Endodermal cell (in vitro differentiated cells): ENCODE measurements at regions not wholly inside any gene's neighbourhood (a gene's known extent, or its start where the extent isn't known, plus 50 kb on each side); places are given as distances from the start of the nearest gene placed in this dataset.
"Not testable (repeated sequence)": the region's sequence is repeated elsewhere in the genome, so short reads cannot be mapped to it uniquely, and the experiment has no call there.

ENCODE experiments used
- DNase-seq: peaks from one replicate; pipeline ENCODE4 v3.0.0-alpha.2; 2017
- H3K27ac ChIP-seq: 2 replicates; pipeline ENCODE4 v1.5.1; 2013; ENCODE audit warnings: mild to moderate bottlenecking, low read depth, low read length, moderate library complexity
- H3K27me3 ChIP-seq: 2 replicates; pipeline ENCODE4 v1.6.1; 2013; ENCODE audit warnings: mild to moderate bottlenecking, low read length, moderate library complexity; ENCODE audit not compliant: insufficient read depth, control insufficient read depth, poor library complexity, severe bottlenecking
- H3K36me3 ChIP-seq: 2 replicates; pipeline ENCODE4 v1.7.0; 2013; ENCODE audit warnings: mild to moderate bottlenecking, low read length, moderate library complexity; ENCODE audit not compliant: control insufficient read depth, insufficient read depth
- H3K4me1 ChIP-seq: one replicate; pipeline ENCODE4 v1.7.0; 2013; ENCODE audit warnings: low read length; ENCODE audit not compliant: control insufficient read depth, insufficient read depth
- H3K4me3 ChIP-seq: 2 replicates; pipeline ENCODE4 v1.5.1; 2013; ENCODE audit warnings: mild to moderate bottlenecking, low read length, moderate library complexity
- H3K9ac ChIP-seq: 2 replicates; pipeline ENCODE4 v1.6.1; 2013; ENCODE audit warnings: mild to moderate bottlenecking, low read length, moderate library complexity; ENCODE audit not compliant: poor library complexity, severe bottlenecking; ENCODE audit errors: extremely low read depth
- H3K9me3 ChIP-seq: 2 replicates; pipeline ENCODE4 v1.6.1; 2013; ENCODE audit warnings: mild to moderate bottlenecking, low read length, moderate library complexity; ENCODE audit not compliant: control insufficient read depth
- H3K27ac Mint-ChIP-seq: 2 replicates; pipeline ENCODE4 v1.8.0; 2020; ENCODE audit warnings: mixed read lengths
- H3K27me3 Mint-ChIP-seq: 2 replicates; pipeline ENCODE4 v1.8.0; 2021; ENCODE audit warnings: mild to moderate bottlenecking, mixed read lengths; ENCODE audit not compliant: insufficient read depth
- H3K36me3 Mint-ChIP-seq: 2 replicates; pipeline ENCODE4 v1.8.0; 2020; ENCODE audit warnings: low read depth, mixed read lengths
- H3K4me1 Mint-ChIP-seq: 2 replicates; pipeline ENCODE4 v1.8.0; 2020; ENCODE audit warnings: mixed read lengths
- H3K4me3 Mint-ChIP-seq: 2 replicates; pipeline ENCODE4 v1.8.0; 2020; ENCODE audit warnings: mild to moderate bottlenecking, moderate library complexity, mixed read lengths
- H3K9me3 Mint-ChIP-seq: 2 replicates; pipeline ENCODE4 v1.8.0; 2020; ENCODE audit warnings: mild to moderate bottlenecking, mixed read lengths
- WGBS, 2 experiments: methylation state at CpG; one replicate each; pipeline versions ENCODE4 v1.1.5 to v1.1.7; 2013; ENCODE audit warnings: missing lambda C conversion rate in 2 of 2, mixed read lengths in 1 of 2; ENCODE audit not compliant: insufficient coverage in 1 of 2, insufficient read length in 1 of 2; 5-methylcytosine and 5-hydroxymethylcytosine counted together
- TF ChIP-seq, protein P1 (sequence below): fragments of 200-600 bp; sonication (generic); conservative IDR thresholded peaks from 2 replicates; pipeline ENCODE4 v1.5.0; 2021; ENCODE audit warnings: antibody characterized with exemption, mild to moderate bottlenecking

DNA sequence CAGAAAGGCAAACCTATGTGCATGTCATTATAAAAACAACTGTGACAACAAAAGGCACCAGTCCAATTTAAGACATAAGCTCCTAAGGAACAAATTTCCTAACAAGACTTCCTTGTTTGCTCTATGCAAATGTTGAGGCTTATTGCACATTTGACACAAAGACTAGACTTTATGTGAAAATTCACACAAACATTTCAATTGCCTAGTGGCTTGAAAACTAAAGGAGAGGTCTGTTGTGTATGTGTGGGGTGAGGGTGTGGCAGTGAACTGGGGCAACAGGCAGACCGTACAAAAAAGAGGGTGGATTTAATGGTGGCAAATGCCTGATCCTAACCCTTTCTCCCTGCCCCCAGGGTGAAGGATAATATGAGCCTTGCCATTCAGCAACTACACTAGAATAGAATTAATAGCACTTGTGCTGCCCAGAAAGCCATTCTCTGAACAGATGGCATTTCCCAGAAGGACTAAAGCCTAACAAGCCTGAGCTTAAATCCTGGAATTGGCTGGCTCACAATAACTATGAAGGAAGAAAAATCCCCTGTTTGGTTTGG, 73.9 kb downstream of the GLUL start:
- Mint-ChIP-seq H3K4me1 (peaks cover 36% of the 10 kb centered on the region), H3K36me3 (no peaks in the 10 kb centered on the region), H3K27ac (no peak overlapping the region), H3K4me3 (no peak overlapping the region), H3K9me3 (no peaks in the 10 kb centered on the region), H3K27me3 (no peaks in the 10 kb centered on the region)
- no peaks in the 10 kb centered on the region for H3K36me3 ChIP-seq
- DNase-seq = no peak
- TF ChIP-seq, protein P1, sequence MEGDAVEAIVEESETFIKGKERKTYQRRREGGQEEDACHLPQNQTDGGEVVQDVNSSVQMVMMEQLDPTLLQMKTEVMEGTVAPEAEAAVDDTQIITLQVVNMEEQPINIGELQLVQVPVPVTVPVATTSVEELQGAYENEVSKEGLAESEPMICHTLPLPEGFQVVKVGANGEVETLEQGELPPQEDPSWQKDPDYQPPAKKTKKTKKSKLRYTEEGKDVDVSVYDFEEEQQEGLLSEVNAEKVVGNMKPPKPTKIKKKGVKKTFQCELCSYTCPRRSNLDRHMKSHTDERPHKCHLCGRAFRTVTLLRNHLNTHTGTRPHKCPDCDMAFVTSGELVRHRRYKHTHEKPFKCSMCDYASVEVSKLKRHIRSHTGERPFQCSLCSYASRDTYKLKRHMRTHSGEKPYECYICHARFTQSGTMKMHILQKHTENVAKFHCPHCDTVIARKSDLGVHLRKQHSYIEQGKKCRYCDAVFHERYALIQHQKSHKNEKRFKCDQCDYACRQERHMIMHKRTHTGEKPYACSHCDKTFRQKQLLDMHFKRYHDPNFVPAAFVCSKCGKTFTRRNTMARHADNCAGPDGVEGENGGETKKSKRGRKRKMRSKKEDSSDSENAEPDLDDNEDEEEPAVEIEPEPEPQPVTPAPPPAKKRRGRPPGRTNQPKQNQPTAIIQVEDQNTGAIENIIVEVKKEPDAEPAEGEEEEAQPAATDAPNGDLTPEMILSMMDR = no peak
- no peak overlapping the region for H3K9ac ChIP-seq
- no peak overlapping the region for H3K4me3 ChIP-seq
- no peaks in the 10 kb centered on the region for H3K27me3 ChIP-seq
- WGBS, 2 experiments = 92% methylated on average over 1 of the region's 1 CpG; no CpG with 5 or more reads in 1 of the 2 experiments
- no peak overlapping the region for H3K27ac ChIP-seq
- no peaks in the 10 kb centered on the region for H3K9me3 ChIP-seq
- H3K4me1 ChIP-seq = peaks cover 8% of the 10 kb centered on the region

DNA sequence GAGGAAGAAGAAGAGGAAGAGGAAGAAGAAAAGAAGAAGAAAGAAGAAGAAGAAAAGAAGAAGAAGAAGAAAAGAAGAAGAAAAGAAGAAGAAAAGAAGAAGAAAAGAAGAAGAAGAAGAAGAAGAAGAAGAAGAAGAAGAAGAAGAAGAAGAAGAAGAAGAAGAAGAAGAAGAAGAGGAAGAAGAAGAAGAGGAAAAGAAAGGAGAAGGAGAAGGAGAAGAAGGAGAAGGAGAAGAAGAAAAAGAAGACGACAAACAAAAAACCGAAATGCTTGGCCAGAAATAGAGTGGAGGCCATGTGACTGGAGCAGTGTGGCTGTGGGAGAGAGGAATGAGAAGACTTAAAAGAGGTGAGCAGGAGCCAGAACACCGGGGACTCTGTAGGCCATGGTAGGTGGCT, 75.1 kb downstream of the GLUL start:
- 84 to 85% methylated on average over 3 of the region's 3 CpGs for WGBS, 2 experiments
- H3K27ac ChIP-seq, H3K36me3 ChIP-seq, H3K27me3 Mint-ChIP-seq, H3K4me3 ChIP-seq, H3K27ac Mint-ChIP-seq, H3K4me1 ChIP-seq, H3K9ac ChIP-seq, H3K9me3 Mint-ChIP-seq, H3K4me3 Mint-ChIP-seq, H3K36me3 Mint-ChIP-seq, DNase-seq, H3K27me3 ChIP-seq, H3K9me3 ChIP-seq: not testable (repeated sequence)
- peaks cover 40% of the 10 kb centered on the region for H3K4me1 Mint-ChIP-seq

DNA sequence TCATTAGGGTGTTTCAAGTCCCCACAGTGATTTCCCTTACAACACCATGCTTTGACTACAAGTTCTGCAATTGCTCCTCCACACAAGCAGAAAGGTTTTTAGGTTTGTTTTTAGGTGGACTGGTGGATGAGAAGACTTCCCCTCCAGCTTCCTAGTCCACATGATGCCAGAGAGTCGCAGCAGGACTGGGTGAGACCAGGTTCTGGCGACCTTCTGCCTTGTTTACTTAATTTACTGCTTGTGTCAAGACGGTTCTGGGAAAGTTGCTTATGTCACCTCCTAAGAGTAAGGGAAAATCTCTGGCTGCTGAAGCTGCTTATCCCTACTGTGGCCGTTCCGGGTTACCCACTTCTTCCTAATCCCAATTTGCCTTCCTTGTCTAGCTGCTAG, 76.4 kb downstream of the GLUL start:
- Mint-ChIP-seq H3K36me3 (no peaks in the 10 kb centered on the region), H3K4me3 (no peak overlapping the region), H3K27ac (peak overlapping the region; percentile 43), H3K27me3 (no peaks in the 10 kb centered on the region), H3K9me3 (no peaks in the 10 kb centered on the region), H3K4me1 (peaks cover 43% of the 10 kb centered on the region)
- H3K9ac ChIP-seq = peak overlapping the region; percentile 9
- H3K36me3 ChIP-seq = no peaks in the 10 kb centered on the region
- H3K27ac ChIP-seq = no peak overlapping the region
- no peaks in the 10 kb centered on the region for H3K27me3 ChIP-seq
- no peaks in the 10 kb centered on the region for H3K9me3 ChIP-seq
- 41 to 80% methylated on average over 1 to 5 of the region's 5 CpGs for WGBS, 2 experiments
- H3K4me1 ChIP-seq = peaks cover 8% of the 10 kb centered on the region
- no peak overlapping the region for H3K4me3 ChIP-seq
- peak; percentile 61 for DNase-seq
- TF ChIP-seq, protein P1 = no peak
